BLaER1 treated with 17β-estradiol and CSF1 and Interleukin-3, amounts not matched to agents 10 nM and 100 nM (cell line): ENCODE measurements at regions not wholly inside any gene's neighbourhood (a gene's known extent, or its start where the extent isn't known, plus 50 kb on each side); places are given as distances from the start of the nearest gene placed in this dataset.
A peak's percentile ranks its signal among the peaks of the same experiment; 100 is the strongest.
"Not testable (repeated sequence)": the region's sequence is repeated elsewhere in the genome, so short reads cannot be mapped to it uniquely, and the experiment has no call there.

Source experiments
- H3K27ac ChIP-seq, 11 experiments: shearing (Covaris generic); formaldehyde crosslinking; 2 replicates each; pipeline ENCODE4 v1.8.1; 2022
- H3K27me3 ChIP-seq, 11 experiments: shearing (Covaris generic); formaldehyde crosslinking; 2 replicates each; pipeline ENCODE4 v1.8.1; 2022
- H3K36me3 ChIP-seq, 11 experiments: shearing (Covaris generic); formaldehyde crosslinking; 2 replicates each; pipeline ENCODE4 v1.8.1; 2022
- H3K4me1 ChIP-seq, 10 experiments: shearing (Covaris generic); formaldehyde crosslinking; 2 replicates each; pipeline ENCODE4 v1.8.1; 2022
- H3K4me2 ChIP-seq, 11 experiments: shearing (Covaris generic); formaldehyde crosslinking; 2 replicates each; pipeline ENCODE4 v1.8.1; 2022
- H3K4me3 ChIP-seq, 10 experiments: shearing (Covaris generic); formaldehyde crosslinking; 2 replicates each; pipeline ENCODE4 v1.8.1; 2022
- H3K9ac ChIP-seq, 11 experiments: shearing (Covaris generic); formaldehyde crosslinking; 2 replicates each; pipeline ENCODE4 v1.8.1; 2022
- H3K9me3 ChIP-seq, 11 experiments: shearing (Covaris generic); formaldehyde crosslinking; replicated peaks in 1 of 11; 2 replicates each; pipeline ENCODE4 v1.8.1; 2022
- H4K20me1 ChIP-seq, 11 experiments: shearing (Covaris generic); formaldehyde crosslinking; 2 replicates each; pipeline ENCODE4 v1.8.1; 2022
- Cebpa-rat ChIP-seq, 11 experiments: shearing (Covaris generic); IDR thresholded peaks; 2 replicates each; pipeline ENCODE4 v1.8.1; 2022

DNA sequence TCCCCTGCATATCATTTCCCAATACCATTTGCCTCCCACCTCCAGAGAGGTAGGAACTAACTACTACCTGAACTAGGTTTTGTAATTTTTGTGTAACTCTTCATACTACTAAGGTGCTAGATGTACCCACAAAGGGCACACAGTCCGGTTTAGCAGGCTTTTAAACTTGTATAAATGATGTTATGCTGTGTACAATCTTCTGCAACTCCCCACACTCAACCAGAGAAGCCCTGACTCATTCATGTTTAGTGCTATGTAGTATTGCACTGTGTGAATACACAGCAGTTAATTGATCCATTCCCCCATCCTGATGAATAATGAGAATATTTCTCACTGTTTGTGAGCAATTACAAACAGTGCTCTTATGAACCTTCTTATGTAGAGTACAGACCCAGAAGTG is 285.6 kb downstream of the SMAD2 start:
- no peak overlapping the region for H3K9ac ChIP-seq
- H3K4me2 ChIP-seq = no peak overlapping the region
- H3K36me3 ChIP-seq = no peaks in the 10 kb centered on the region
- H3K4me1 ChIP-seq = no peaks in the 10 kb centered on the region
- TF ChIP-seq Cebpa-rat (IDR thresholded peaks at IDR 0.05) = no peak
- H3K9me3 ChIP-seq = peaks cover 0 to 7% (median 0%) of the 10 kb centered on the region in 11 experiments; a peak in 5 of 22 replicates
- no peaks in the 10 kb centered on the region for H3K27me3 ChIP-seq
- no peak overlapping the region for H3K27ac ChIP-seq
- H4K20me1 ChIP-seq = no peaks in the 10 kb centered on the region
- no peak overlapping the region for H3K4me3 ChIP-seq

DNA sequence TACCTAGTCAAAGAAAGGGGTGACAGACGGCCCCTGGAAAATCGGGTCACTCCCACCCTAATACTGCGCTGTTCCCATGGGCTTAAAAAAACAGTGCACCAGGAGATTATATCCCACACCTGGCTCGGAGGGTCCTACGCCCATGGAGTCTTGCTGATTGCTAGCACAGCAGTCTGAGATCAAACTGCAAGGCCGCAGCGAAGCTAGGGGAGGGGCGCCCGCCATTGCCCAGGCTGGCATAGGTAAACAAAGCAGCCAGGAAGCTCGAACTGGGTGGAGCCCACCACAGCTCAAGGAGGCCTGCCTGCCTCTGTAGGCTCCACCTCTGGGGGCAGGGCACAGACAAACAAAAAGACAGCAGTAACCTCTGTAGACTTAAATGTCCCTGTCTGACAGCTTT is 292.9 kb downstream of the SMAD2 start:
- not testable (repeated sequence) for H3K4me1 ChIP-seq, H3K27ac ChIP-seq, H3K4me2 ChIP-seq, H3K4me3 ChIP-seq, H3K36me3 ChIP-seq, H3K9ac ChIP-seq, H4K20me1 ChIP-seq, H3K9me3 ChIP-seq, H3K27me3 ChIP-seq

DNA sequence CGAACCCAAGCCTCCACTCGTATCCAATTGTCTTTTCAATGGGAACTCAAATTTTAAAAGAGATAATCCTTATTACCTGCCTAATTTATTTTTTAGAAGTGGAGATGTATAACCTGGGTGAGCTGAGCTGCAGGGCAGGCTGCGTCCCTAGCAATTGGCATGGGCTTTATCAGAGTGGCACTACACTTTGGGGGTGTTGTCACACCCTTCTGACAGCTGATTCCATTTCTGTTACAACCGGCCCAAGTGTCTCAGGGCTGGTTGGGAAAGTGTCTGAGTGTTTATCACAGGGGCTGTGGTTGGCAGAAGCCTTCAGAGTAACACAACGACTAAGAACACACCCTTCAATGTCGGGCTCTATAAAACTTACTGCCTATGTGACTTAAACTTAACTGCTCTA is 295.0 kb downstream of the SMAD2 start:
- TF ChIP-seq Cebpa-rat (IDR thresholded peaks at IDR 0.05) = no peak
- H3K4me2 ChIP-seq = no peak overlapping the region
- no peaks in the 10 kb centered on the region for H3K9me3 ChIP-seq
- H3K9ac ChIP-seq = no peak overlapping the region
- no peak overlapping the region for H3K4me3 ChIP-seq
- no peaks in the 10 kb centered on the region for H3K36me3 ChIP-seq
- H4K20me1 ChIP-seq = no peaks in the 10 kb centered on the region
- H3K27ac ChIP-seq = no peak overlapping the region
- 0 out of 20 replicates have a peak, but pooled peaks cover 0 to 4% (median 0%) of the 10 kb centered on the region in 10 experiments for H3K4me1 ChIP-seq
- H3K27me3 ChIP-seq = no peaks in the 10 kb centered on the region

- Histone ChIP-seq H3K36me3 (no peaks in the 10 kb centered on the region), H3K9me3 (no peaks in the 10 kb centered on the region), H3K4me2 (peak overlapping the region in 2 of 11 experiments; percentile 6 to 13; a peak in 3 of 22 replicates), H3K4me3 (no peak overlapping the region), H3K27ac (no peak overlapping the region), H3K9ac (no peak overlapping the region), H3K4me1 (0 out of 20 replicates have a peak, but pooled peaks cover 0 to 4% (median 0%) of the 10 kb centered on the region in 10 experiments), H4K20me1 (no peaks in the 10 kb centered on the region), H3K27me3 (no peaks in the 10 kb centered on the region)
- no peak for TF ChIP-seq Cebpa-rat (IDR thresholded peaks at IDR 0.05)
Measured at GRCh38 chr18:47632970-47633635, 297.4 kb downstream of the SMAD2 start.

DNA sequence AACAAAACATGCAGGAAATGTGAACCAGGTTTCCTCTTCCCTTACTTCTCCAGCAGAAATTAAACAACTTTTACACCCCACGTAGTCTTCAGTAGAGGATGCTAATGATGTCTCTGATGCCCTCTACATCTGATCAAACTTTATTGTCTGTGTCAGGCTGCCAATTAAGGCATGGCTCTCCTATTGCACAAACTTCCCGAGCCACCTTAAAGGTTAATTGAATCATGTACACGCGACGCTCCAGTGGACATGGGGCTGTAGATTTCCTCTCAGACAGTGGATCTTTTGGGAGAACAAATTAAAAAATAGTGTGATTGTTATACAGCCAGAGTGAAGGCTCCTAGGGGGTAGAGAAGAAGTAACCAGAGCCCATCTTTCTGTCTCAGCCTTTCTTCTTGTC is 301.6 kb downstream of the SMAD2 start:
- Histone ChIP-seq H3K9ac (no peak overlapping the region), H3K27me3 (no peaks in the 10 kb centered on the region), H3K4me2 (no peak overlapping the region), H3K4me1 (0 out of 20 replicates have a peak, but pooled peaks cover 0 to 4% (median 0%) of the 10 kb centered on the region in 10 experiments), H3K9me3 (no peaks in the 10 kb centered on the region), H3K27ac (no peak overlapping the region), H3K4me3 (no peak overlapping the region), H3K36me3 (no peaks in the 10 kb centered on the region), H4K20me1 (no peaks in the 10 kb centered on the region)
- TF ChIP-seq Cebpa-rat (IDR thresholded peaks at IDR 0.05) = no peak

GRCh38 chr18:47628240-47628781 is 302.1 kb downstream of the SMAD2 start:
- Histone ChIP-seq H3K27ac (no peak overlapping the region), H3K4me2 (no peak overlapping the region), H3K4me1 (0 out of 20 replicates have a peak, but pooled peaks cover 0 to 4% (median 0%) of the 10 kb centered on the region in 10 experiments), H3K9ac (no peak overlapping the region), H3K36me3 (no peaks in the 10 kb centered on the region), H3K9me3 (no peaks in the 10 kb centered on the region), H4K20me1 (no peaks in the 10 kb centered on the region), H3K27me3 (no peaks in the 10 kb centered on the region), H3K4me3 (no peak overlapping the region)
- TF ChIP-seq Cebpa-rat (IDR thresholded peaks at IDR 0.05) = no peak

DNA sequence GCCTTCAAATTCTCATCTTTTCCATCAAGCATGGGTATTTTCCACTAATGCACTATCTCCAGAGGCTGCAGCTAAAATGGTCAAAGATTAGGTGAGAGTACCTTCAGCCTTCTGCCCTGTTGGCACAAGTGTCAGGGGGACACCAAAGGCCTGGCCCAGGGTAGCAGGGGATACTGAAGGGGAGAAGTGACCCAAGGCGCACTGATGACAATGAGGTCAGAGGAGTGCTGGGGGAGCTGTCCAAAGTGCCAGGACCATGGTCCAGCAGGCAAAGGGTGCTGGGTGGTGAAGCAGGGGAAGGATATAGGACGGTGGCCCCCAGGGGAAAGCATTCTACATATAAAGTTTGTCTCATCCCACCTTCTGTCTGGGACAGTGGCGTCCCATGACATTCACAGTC is 303.4 kb downstream of the SMAD2 start:
- no peak overlapping the region for H3K4me3 ChIP-seq
- H3K27me3 ChIP-seq = no peaks in the 10 kb centered on the region
- no peak overlapping the region for H3K27ac ChIP-seq
- H3K4me1 ChIP-seq = no peaks in the 10 kb centered on the region
- no peaks in the 10 kb centered on the region for H3K36me3 ChIP-seq
- H3K9ac ChIP-seq = no peak overlapping the region
- no peaks in the 10 kb centered on the region for H3K9me3 ChIP-seq
- H4K20me1 ChIP-seq = no peaks in the 10 kb centered on the region
- no peak overlapping the region for H3K4me2 ChIP-seq
- TF ChIP-seq Cebpa-rat (IDR thresholded peaks at IDR 0.05) = no peak

GRCh38 chr18:47619771-47620448 is 310.5 kb downstream of the SMAD2 start:
- no peak overlapping the region for H3K27ac ChIP-seq
- H3K9me3 ChIP-seq = no peaks in the 10 kb centered on the region
- no peak overlapping the region for H3K4me2 ChIP-seq
- H3K4me3 ChIP-seq = no peak overlapping the region
- no peaks in the 10 kb centered on the region for H4K20me1 ChIP-seq
- H3K36me3 ChIP-seq = no peaks in the 10 kb centered on the region
- TF ChIP-seq Cebpa-rat (IDR thresholded peaks at IDR 0.05) = no peak
- H3K4me1 ChIP-seq = no peaks in the 10 kb centered on the region
- H3K9ac ChIP-seq = no peak overlapping the region
- H3K27me3 ChIP-seq = no peaks in the 10 kb centered on the region

GRCh38 chr18:47618758-47619157 is 311.7 kb downstream of the SMAD2 start:
- Histone ChIP-seq H3K9ac (no peak overlapping the region), H3K9me3 (no peaks in the 10 kb centered on the region), H3K4me3 (no peak overlapping the region), H3K4me1 (no peaks in the 10 kb centered on the region), H3K4me2 (no peak overlapping the region), H4K20me1 (no peaks in the 10 kb centered on the region), H3K36me3 (no peaks in the 10 kb centered on the region), H3K27ac (no peak overlapping the region), H3K27me3 (no peaks in the 10 kb centered on the region)
- TF ChIP-seq Cebpa-rat (IDR thresholded peaks at IDR 0.05) = no peak

DNA sequence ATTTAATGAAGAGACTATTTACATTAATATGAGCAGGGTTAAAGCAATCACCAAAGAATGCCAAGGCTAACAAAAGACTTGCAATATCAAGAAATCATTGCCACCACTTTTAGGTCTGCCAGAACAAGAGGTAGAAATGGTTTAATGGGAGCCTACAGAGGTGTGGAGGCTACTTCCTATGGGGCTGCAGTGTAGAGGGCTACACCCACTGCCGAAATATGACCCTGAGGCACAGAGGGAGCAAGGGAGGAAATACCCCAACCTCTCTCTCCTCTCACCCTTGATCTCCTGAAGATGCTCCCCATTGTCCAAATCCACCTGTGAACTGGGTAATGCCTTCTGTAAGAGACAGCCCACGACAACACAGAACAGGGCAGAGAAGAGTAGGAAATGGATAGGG is 315.4 kb downstream of the SMAD2 start:
- Histone ChIP-seq H4K20me1 (no peaks in the 10 kb centered on the region), H3K27ac (no peak overlapping the region), H3K4me3 (no peak overlapping the region), H3K9me3 (peaks cover 0 to 11% (median 7%) of the 10 kb centered on the region in 11 experiments; a peak in 10 of 22 replicates), H3K4me2 (no peak overlapping the region), H3K4me1 (no peaks in the 10 kb centered on the region), H3K27me3 (no peaks in the 10 kb centered on the region), H3K36me3 (no peaks in the 10 kb centered on the region), H3K9ac (no peak overlapping the region)
- TF ChIP-seq Cebpa-rat (IDR thresholded peaks at IDR 0.05) = no peak
